GM06990 (cell line): ENCODE measurements at regions not wholly inside any gene's neighbourhood (a gene's known extent, or its start where the extent isn't known, plus 50 kb on each side); places are given as distances from the start of the nearest gene placed in this dataset.

ENCODE experiments used
- DNase-seq: peaks from one replicate; pipeline ENCODE4 v3.0.0-alpha.2; 2011; ENCODE audit not compliant: insufficient read length; ENCODE audit errors: extremely low read depth
- H3K27me3 ChIP-seq: replicated peaks from 2 replicates; pipeline ENCODE4 v1.6.0; 2011; ENCODE audit warnings: low read length; ENCODE audit not compliant: control insufficient read depth, insufficient read depth
- H3K36me3 ChIP-seq: 2 replicates; pipeline ENCODE4 v1.5.1; 2011; ENCODE audit warnings: low read length; ENCODE audit not compliant: control insufficient read depth, insufficient read depth
- H3K4me3 ChIP-seq: replicated peaks from 2 replicates; pipeline ENCODE4 v1.5.1; 2011; ENCODE audit warnings: low read depth, mild to moderate bottlenecking, control low read depth, low read length
- TF ChIP-seq, protein P1 (sequence below): IDR thresholded peaks from 2 replicates; pipeline ENCODE4 v1.5.1; 2011; ENCODE audit warnings: low read length, control low read depth, mild to moderate bottlenecking, inconsistent platforms; ENCODE audit not compliant: insufficient read depth, poor library complexity, severe bottlenecking

DNA sequence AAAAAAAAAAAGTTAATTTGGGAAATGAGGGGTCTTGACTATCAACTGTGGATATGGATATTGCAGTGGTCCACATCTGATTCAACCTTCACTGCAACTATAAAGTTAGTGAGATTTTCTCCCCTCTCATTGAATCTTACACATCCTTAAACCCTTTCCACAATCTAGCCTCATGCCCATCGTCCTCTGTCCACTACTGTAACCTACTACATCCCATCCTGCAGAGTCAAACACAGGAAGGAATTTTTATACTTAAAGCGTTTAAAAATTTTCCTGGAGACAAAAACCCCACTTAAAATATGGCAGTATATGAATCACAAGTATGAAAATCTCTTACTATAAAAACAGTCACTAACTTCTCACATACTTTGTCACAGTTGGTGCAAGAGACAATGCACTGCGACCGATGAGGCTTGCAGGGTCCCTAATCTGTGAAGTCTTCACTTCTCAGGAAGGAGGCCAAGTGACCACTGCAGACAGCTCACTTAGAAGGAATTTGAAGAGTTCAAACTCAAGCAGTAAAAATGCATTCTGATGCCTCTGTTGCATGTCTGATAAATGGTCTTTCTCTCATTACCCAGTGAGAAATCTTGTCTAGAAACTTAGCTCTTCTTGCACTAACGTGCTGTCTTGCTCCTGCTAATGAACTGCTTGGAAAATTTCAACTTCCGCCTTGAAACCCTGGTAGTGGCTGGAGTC is 50.3 kb upstream of the ST8SIA6 start:
- TF ChIP-seq, protein P1, sequence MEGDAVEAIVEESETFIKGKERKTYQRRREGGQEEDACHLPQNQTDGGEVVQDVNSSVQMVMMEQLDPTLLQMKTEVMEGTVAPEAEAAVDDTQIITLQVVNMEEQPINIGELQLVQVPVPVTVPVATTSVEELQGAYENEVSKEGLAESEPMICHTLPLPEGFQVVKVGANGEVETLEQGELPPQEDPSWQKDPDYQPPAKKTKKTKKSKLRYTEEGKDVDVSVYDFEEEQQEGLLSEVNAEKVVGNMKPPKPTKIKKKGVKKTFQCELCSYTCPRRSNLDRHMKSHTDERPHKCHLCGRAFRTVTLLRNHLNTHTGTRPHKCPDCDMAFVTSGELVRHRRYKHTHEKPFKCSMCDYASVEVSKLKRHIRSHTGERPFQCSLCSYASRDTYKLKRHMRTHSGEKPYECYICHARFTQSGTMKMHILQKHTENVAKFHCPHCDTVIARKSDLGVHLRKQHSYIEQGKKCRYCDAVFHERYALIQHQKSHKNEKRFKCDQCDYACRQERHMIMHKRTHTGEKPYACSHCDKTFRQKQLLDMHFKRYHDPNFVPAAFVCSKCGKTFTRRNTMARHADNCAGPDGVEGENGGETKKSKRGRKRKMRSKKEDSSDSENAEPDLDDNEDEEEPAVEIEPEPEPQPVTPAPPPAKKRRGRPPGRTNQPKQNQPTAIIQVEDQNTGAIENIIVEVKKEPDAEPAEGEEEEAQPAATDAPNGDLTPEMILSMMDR = no peak
- Histone ChIP-seq H3K27me3 (no peaks in the 10 kb centered on the region), H3K4me3 (no peak overlapping the region), H3K36me3 (no peaks in the 10 kb centered on the region)
- no peak for DNase-seq
